ENCODE measurements at regions not wholly inside any gene's neighbourhood (a gene's known extent, or its start where the extent isn't known, plus 50 kb on each side); places are given as distances from the start of the nearest gene placed in this dataset.

DNA sequence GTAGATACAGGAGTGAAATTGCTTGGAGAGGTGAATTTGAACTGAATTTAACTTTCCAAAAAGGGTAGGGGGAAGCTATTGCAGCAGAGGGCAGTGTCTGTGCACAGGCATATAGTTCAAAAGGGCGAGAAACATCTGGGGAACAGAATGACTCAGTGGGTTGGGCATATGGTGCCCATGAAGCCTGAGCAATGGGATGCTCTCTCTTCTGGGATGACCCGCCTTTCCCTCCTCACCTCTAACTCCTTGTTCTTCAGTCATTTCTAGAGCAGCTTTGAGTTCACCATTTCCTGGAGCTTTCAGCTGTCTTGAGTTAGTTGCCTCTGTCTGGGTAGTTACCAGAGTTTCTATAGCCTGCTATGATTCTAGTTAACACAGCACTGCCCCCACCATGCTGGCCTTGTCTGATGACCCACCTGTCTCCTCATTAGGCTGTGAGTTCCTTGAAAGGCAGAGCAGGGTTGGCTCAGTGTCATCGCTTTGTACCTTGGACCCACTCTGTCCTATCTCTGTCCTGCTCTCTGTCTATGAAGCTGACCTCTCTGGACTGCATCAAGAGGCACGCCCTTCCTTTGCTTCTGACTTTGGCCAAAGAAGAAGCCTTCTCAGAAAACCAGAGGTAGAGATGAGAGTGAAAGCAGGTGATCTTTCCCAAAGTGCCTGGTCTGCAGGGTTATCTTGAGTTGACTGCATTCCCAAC, 299.6 kb upstream of the KLF4 start (continued):
- TF ChIP-seq ZBTB49 (tag by site-specific recombination; IDR thresholded peaks at IDR 0.05; ENCODE audit: low read depth), result no peak
- TF ChIP-seq ZNF341 (tag by site-specific recombination; IDR thresholded peaks at IDR 0.05; ENCODE audit: low read depth), result no peak
- TF ChIP-seq KLF7 (tag by site-specific recombination; IDR thresholded peaks at IDR 0.05; ENCODE audit: borderline replicate concordance), result no peak

- POLR2A ChIA-PET, result interaction anchor here (0.8 kb wide), 1 partner anchor 37 kb away, joined by 4 read pairs; no protein-coding TSS in a partner anchor
- Histone ChIP-seq H3K36me3 (ENCODE audit: control insufficient read depth in 2 of 2, insufficient read depth in 1 of 2, low read length in 2 of 2) (no peaks in the 10 kb centered on the region), H3K4me1 (ENCODE audit: control insufficient read depth, insufficient read depth, low read length) (no peaks in the 10 kb centered on the region), H3K27ac (ENCODE audit: extremely low read depth, low read depth, low read length) (no peak overlapping the region), H3K9me3 (ENCODE audit: control insufficient read depth, insufficient read depth, low read depth, low read length) (no peaks in the 10 kb centered on the region), H3K4me3 (ENCODE audit: low read depth, low read length) (no peak overlapping the region)
- TF ChIP-seq PRDM1 (tag by site-specific recombination; IDR thresholded peaks at IDR 0.05), result no peak
- no peak for TF ChIP-seq ZNF660 (tag by site-specific recombination; IDR thresholded peaks at IDR 0.05)
- TF ChIP-seq ZNF398 (tag by site-specific recombination; IDR thresholded peaks at IDR 0.05), result no peak
- TF ChIP-seq TSHZ1 (tag by site-specific recombination; IDR thresholded peaks at IDR 0.05; ENCODE audit: borderline replicate concordance), result no peak
- no peak for TF ChIP-seq SCRT1 (tag by site-specific recombination; IDR thresholded peaks at IDR 0.05; ENCODE audit: borderline replicate concordance)
- no peak for TF ChIP-seq ZNF324 (tag by site-specific recombination; IDR thresholded peaks at IDR 0.05)
- TF ChIP-seq ZNF837 (tag by site-specific recombination; IDR thresholded peaks at IDR 0.05), result no peak
- no peak for TF ChIP-seq ZIC2 (tag by site-specific recombination; IDR thresholded peaks at IDR 0.05)
- TF ChIP-seq ZNF23 (tag by site-specific recombination; IDR thresholded peaks at IDR 0.05; ENCODE audit: borderline replicate concordance), result no peak
- no peak for TF ChIP-seq ZNF654 (tag by site-specific recombination; IDR thresholded peaks at IDR 0.05; ENCODE audit: low read depth)
- CTCF ChIA-PET, result no interaction called here
Observed at GRCh38 chr9:107786561-107786960, 297.0 kb upstream of the KLF4 start.

GRCh38 chr9:107784235-107784958, 294.8 kb upstream of the KLF4 start:
- ChIA-PET CTCF (interaction anchor here (0.6 to 1.0 kb wide), 4 partner anchors 9 to 1075 kb away, joined by 3 to 6 read pairs (median 3); no protein-coding TSS in a partner anchor), POLR2A (no interaction called here)
- Histone ChIP-seq H3K9me3 (ENCODE audit: control insufficient read depth, insufficient read depth, low read depth, low read length) (no peaks in the 10 kb centered on the region), H3K4me1 (ENCODE audit: control insufficient read depth, insufficient read depth, low read length) (no peaks in the 10 kb centered on the region), H3K4me3 (ENCODE audit: low read depth, low read length) (no peak overlapping the region), H3K36me3 (ENCODE audit: control insufficient read depth in 2 of 2, insufficient read depth in 1 of 2, low read length in 2 of 2) (no peaks in the 10 kb centered on the region), H3K27ac (ENCODE audit: extremely low read depth, low read depth, low read length) (no peak overlapping the region)
- TF ChIP-seq ZNF292 (tag by site-specific recombination; IDR thresholded peaks at IDR 0.05; ENCODE audit: borderline replicate concordance, low read depth), result no peak
- no peak for TF ChIP-seq ZNF404 (tag by site-specific recombination; IDR thresholded peaks at IDR 0.05)
- TF ChIP-seq TSHZ1 (tag by site-specific recombination; IDR thresholded peaks at IDR 0.05; ENCODE audit: borderline replicate concordance), result no peak
- no peak for TF ChIP-seq GLIS2 (tag by site-specific recombination; IDR thresholded peaks at IDR 0.05)
- no peak for TF ChIP-seq ATF2 (tag by site-specific recombination; IDR thresholded peaks at IDR 0.05; ENCODE audit: low read depth)
